Activated T-cell treated with anti-CD3 and anti-CD28 coated beads, Interleukin-2, amount 50 U/mL, for 72 hours (primary cell): ENCODE measurements at regions not wholly inside any gene's neighbourhood (a gene's known extent, or its start where the extent isn't known, plus 50 kb on each side); places are given as distances from the start of the nearest gene placed in this dataset.

Source experiments
- ATAC-seq, 2 donors: fragments of 150-1000 bp; cut with Tn5 transposase; replicated peaks in 1 of 2; 2 replicates each; pipeline ENCODE4 v1.10.0; 2021; ENCODE audit warnings: moderate library complexity in 2 of 2, mild to moderate bottlenecking in 1 of 2
- DNase-seq, 2 donors: peaks; one replicate each; pipeline ENCODE4 v3.0.0; 2021 to 2022; ENCODE audit warnings: mixed read lengths in 1 of 2
- H3K27ac Mint-ChIP-seq: one replicate; pipeline ENCODE4 v1.8.0; 2022; ENCODE audit warnings: mild to moderate bottlenecking, moderate library complexity, mixed read lengths
- H3K27me3 Mint-ChIP-seq: one replicate; pipeline ENCODE4 v1.8.0; 2022; ENCODE audit warnings: low read depth, mixed read lengths
- H3K36me3 Mint-ChIP-seq, 2 donors: one replicate each; pipeline ENCODE4 v1.8.0; 2022; ENCODE audit warnings: mixed read lengths in 2 of 2, mild to moderate bottlenecking in 1 of 2; ENCODE audit not compliant: insufficient read depth in 2 of 2
- H3K4me1 Mint-ChIP-seq: one replicate; pipeline ENCODE4 v1.8.0; 2022; ENCODE audit warnings: low read depth, mixed read lengths
- H3K4me3 Mint-ChIP-seq, 2 donors: one replicate each; pipeline ENCODE4 v1.8.0; 2022; ENCODE audit warnings: mild to moderate bottlenecking in 2 of 2, mixed read lengths in 2 of 2, moderate library complexity in 2 of 2
- H3K9me3 Mint-ChIP-seq, 2 donors: one replicate each; pipeline ENCODE4 v1.8.0; 2022; ENCODE audit warnings: mixed read lengths in 2 of 2

GRCh38 chr15:97504031-97504792 lies 456.3 kb upstream of the ARRDC4 start:
- H3K4me3 Mint-ChIP-seq, result no peak overlapping the region
- no peaks in the 10 kb centered on the region for H3K36me3 Mint-ChIP-seq
- ATAC-seq (no peak), DNase-seq (no peak)
- H3K9me3 Mint-ChIP-seq, result peaks cover 4 to 13% of the 10 kb centered on the region in 2 donors
- H3K4me1 Mint-ChIP-seq, result no peaks in the 10 kb centered on the region
- no peaks in the 10 kb centered on the region for H3K27me3 Mint-ChIP-seq
- no peak overlapping the region for H3K27ac Mint-ChIP-seq

DNA sequence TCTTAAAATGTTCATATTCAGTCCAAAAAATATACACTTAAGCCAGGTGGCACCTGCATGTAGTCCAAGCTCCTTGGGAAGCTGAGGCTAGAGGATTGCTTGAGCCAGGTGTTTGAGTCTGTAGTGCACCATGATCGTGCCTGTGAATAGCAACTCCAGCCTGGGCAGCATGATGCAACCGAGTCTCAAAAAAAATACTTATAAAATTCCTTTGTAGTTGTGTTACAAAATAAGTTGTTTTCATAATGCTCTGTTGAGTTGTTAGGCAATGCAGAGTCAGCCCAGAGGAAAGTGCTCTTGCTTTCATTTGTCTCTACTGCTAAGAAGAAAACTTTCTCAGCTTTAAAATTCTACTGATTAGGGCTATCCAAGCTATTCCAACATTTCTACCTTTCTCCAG lies 442.8 kb upstream of the ARRDC4 start:
- Mint-ChIP-seq H3K27ac (no peak overlapping the region), H3K4me3 (no peak overlapping the region), H3K27me3 (no peaks in the 10 kb centered on the region), H3K9me3 (peaks cover 0 to under 1% of the 10 kb centered on the region in 2 donors), H3K36me3 (no peaks in the 10 kb centered on the region), H3K4me1 (no peaks in the 10 kb centered on the region)
- DNase-seq (no peak), ATAC-seq (no peak)

DNA sequence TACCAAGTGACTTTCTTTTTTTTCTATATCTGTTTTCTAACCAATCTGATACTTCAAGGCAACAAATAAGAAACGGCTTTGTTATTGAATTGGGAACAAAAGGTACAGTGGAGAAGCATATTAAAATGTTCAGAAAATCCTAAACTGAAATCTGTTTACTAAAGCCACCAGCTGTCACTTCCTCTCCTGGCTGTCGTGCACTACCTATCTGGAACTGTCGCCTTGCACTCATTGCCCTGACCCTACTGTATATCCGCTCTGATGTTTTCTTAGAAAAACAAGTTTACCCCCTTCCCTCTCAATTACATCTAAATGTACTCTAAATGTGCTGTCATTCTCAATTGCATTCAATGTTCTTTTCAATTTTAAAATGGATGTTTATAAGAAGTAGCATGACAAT lies 439.8 kb upstream of the ARRDC4 start:
- peaks cover 0 to 2% of the 10 kb centered on the region in 2 donors for H3K9me3 Mint-ChIP-seq
- H3K27ac Mint-ChIP-seq, result no peak overlapping the region
- no peaks in the 10 kb centered on the region for H3K4me1 Mint-ChIP-seq

DNA sequence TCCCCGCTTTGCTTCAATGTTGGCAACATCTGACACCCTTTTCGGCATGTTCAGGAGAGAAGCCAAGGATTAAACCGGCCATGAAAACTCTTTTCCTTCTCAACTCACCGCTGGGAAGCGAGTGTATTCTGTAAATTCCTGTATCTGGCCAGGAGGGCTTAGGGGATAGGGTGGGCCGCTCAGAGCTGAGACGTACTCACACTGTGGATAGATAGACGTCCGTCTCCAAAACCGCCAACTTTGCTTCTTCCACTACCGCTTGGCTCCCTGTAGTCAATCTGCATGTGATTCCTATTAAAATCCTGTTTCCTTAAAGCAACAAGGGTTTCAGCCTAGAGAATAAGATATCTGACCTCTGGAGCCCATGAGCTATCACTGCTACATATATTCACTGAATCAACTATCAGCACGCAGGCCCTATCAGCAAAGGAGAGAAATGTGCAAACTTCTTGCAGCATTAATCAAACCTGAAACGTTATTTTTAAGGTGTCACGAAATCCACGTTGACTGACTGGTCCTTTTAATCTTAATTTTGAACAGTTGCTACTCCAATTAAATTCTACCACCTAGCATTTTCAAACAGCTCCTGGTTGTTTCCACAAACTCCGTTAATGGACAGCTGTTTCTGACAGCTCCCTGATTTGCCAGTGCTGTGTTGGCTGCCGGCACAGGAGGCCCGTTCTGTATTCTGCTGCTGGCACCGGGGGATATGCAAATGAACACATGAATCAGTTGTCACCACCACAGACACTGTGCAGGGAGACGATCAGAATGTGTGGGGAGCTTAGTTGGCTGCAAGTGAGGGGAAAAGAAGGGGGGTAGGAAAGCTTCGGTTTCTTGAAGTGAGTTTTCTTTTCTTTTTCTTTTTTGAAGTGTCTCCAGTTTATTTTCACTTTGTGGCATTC lies 438.9 kb upstream of the ARRDC4 start:
- H3K4me3 Mint-ChIP-seq, result no peak overlapping the region
- H3K36me3 Mint-ChIP-seq, result no peaks in the 10 kb centered on the region
- H3K9me3 Mint-ChIP-seq, result peaks cover 0 to 2% of the 10 kb centered on the region in 2 donors
- no peak for ATAC-seq
- no peak overlapping the region for H3K27ac Mint-ChIP-seq
- H3K27me3 Mint-ChIP-seq, result no peaks in the 10 kb centered on the region
- H3K4me1 Mint-ChIP-seq, result no peaks in the 10 kb centered on the region
- DNase-seq, result no peak

More for the DNA sequence above, 439.8 kb upstream of the ARRDC4 start:
- no peak for ATAC-seq
- Mint-ChIP-seq H3K36me3 (no peaks in the 10 kb centered on the region), H3K4me3 (no peak overlapping the region), H3K27me3 (no peaks in the 10 kb centered on the region)
- no peak for DNase-seq

GRCh38 chr15:97522347-97522746 lies 438.2 kb upstream of the ARRDC4 start:
- Mint-ChIP-seq H3K27ac (no peak overlapping the region), H3K4me3 (no peak overlapping the region), H3K9me3 (peaks cover 2% of the 10 kb centered on the region in 2 donors), H3K4me1 (no peaks in the 10 kb centered on the region), H3K36me3 (no peaks in the 10 kb centered on the region), H3K27me3 (no peaks in the 10 kb centered on the region)
- ATAC-seq, result no peak
- DNase-seq, result no peak

- no peak overlapping the region for H3K27ac Mint-ChIP-seq
- no peaks in the 10 kb centered on the region for H3K36me3 Mint-ChIP-seq
- peaks cover 2% of the 10 kb centered on the region in 2 donors for H3K9me3 Mint-ChIP-seq
- no peak for DNase-seq
- ATAC-seq, result no peak
- no peaks in the 10 kb centered on the region for H3K27me3 Mint-ChIP-seq
- H3K4me1 Mint-ChIP-seq, result no peaks in the 10 kb centered on the region
- H3K4me3 Mint-ChIP-seq, result no peak overlapping the region
Measured at GRCh38 chr15:97525809-97526208, 434.7 kb upstream of the ARRDC4 start.

GRCh38 chr15:97528238-97528637 lies 432.3 kb upstream of the ARRDC4 start:
- no peaks in the 10 kb centered on the region for H3K4me1 Mint-ChIP-seq
- no peak overlapping the region for H3K27ac Mint-ChIP-seq
- no peaks in the 10 kb centered on the region for H3K36me3 Mint-ChIP-seq
- H3K9me3 Mint-ChIP-seq, result peaks cover 2 to 4% of the 10 kb centered on the region in 2 donors
- no peak for DNase-seq
- no peaks in the 10 kb centered on the region for H3K27me3 Mint-ChIP-seq
- no peak overlapping the region for H3K4me3 Mint-ChIP-seq
- no peak for ATAC-seq

DNA sequence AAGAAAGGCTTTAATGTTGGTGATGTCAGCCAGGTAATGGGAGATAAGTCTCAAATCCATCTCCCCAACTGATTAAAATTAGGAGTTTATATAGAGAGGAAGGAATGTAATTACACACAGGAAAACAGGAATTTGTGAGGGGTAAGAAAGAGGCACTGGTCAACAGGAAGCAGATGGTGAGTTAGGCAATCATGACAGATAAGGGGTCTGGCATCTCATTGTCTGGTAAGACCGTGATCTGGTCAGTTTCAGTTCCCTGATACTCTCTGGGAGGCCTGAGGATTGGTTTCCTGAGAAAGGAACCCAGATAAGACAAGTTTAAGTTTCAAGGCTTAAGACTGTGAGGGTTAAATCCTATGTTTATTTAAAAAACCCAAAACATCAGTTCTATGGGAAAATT lies 414.7 kb upstream of the ARRDC4 start:
- Mint-ChIP-seq H3K27ac (no peak overlapping the region), H3K36me3 (peaks cover 0 to 4% of the 10 kb centered on the region in 2 donors), H3K4me1 (no peaks in the 10 kb centered on the region), H3K9me3 (peaks cover 15 to 21% of the 10 kb centered on the region in 2 donors), H3K27me3 (no peaks in the 10 kb centered on the region), H3K4me3 (no peak overlapping the region)
- ATAC-seq (no peak), DNase-seq (no peak)

DNA sequence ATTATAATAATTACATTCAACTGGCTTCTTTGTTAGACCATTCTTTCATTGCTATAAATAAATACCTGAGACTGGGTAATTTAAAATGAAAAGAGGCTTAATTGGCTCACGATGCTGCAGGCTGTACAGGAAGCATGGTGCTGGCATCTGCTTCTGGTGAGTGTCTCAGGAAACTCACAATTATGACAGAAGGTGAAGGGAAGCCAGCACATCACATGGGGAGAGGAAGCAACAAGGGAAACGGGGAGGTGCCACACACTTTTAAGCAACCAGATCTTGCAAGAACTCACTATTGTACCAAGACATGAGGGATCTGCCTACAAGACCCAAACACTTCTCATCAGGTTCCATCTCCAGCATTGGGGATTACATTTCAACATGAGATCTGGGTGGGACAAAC lies 413.1 kb upstream of the ARRDC4 start:
- Mint-ChIP-seq H3K9me3 (peaks cover 16 to 22% of the 10 kb centered on the region in 2 donors), H3K4me3 (no peak overlapping the region), H3K4me1 (no peaks in the 10 kb centered on the region), H3K36me3 (peaks cover 0 to 4% of the 10 kb centered on the region in 2 donors), H3K27ac (no peak overlapping the region), H3K27me3 (no peaks in the 10 kb centered on the region)
- DNase-seq (no peak), ATAC-seq (no peak)

DNA sequence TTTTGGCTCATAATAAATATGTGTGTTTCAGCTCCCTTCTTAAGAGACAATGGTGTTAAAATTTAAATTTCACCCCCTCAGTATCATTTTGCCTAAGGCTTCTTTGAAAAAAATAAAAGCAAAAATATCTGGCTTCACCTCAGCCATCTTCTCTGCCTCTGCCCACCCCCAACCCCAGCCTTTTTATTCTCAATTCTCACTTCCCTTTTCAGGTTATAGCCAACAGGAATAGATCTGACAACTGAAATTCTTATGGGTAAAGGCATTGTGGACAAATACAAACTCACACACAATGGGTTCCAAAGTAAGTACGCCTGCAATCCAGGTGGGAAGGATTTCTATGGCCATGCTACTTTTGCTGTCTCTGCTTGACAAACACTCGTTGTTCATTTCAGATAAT lies 399.0 kb upstream of the ARRDC4 start:
- ATAC-seq, result no peak
- H3K27ac Mint-ChIP-seq, result no peak overlapping the region
- H3K9me3 Mint-ChIP-seq, result peaks cover 0 to 6% of the 10 kb centered on the region in 2 donors
- H3K36me3 Mint-ChIP-seq, result no peaks in the 10 kb centered on the region
- H3K4me1 Mint-ChIP-seq, result no peaks in the 10 kb centered on the region
- no peak overlapping the region for H3K4me3 Mint-ChIP-seq
- DNase-seq, result no peak
- H3K27me3 Mint-ChIP-seq, result no peaks in the 10 kb centered on the region

GRCh38 chr15:97563516-97563915 lies 397.0 kb upstream of the ARRDC4 start:
- no peaks in the 10 kb centered on the region for H3K27me3 Mint-ChIP-seq
- H3K36me3 Mint-ChIP-seq, result no peaks in the 10 kb centered on the region
- ATAC-seq, result no peak
- no peak overlapping the region for H3K27ac Mint-ChIP-seq
- no peak overlapping the region for H3K4me3 Mint-ChIP-seq
- DNase-seq, result no peak
- H3K9me3 Mint-ChIP-seq, result peaks cover 3% of the 10 kb centered on the region in 2 donors
- H3K4me1 Mint-ChIP-seq, result no peaks in the 10 kb centered on the region

- DNase-seq, result no peak
- ATAC-seq, result no peak
- H3K4me3 Mint-ChIP-seq, result no peak overlapping the region
- no peaks in the 10 kb centered on the region for H3K4me1 Mint-ChIP-seq
- H3K27ac Mint-ChIP-seq, result no peak overlapping the region
- H3K36me3 Mint-ChIP-seq, result no peaks in the 10 kb centered on the region
- H3K9me3 Mint-ChIP-seq, result peaks cover 6 to 7% of the 10 kb centered on the region in 2 donors
- H3K27me3 Mint-ChIP-seq, result no peaks in the 10 kb centered on the region
Measured at GRCh38 chr15:97566961-97567360, 393.5 kb upstream of the ARRDC4 start.

DNA sequence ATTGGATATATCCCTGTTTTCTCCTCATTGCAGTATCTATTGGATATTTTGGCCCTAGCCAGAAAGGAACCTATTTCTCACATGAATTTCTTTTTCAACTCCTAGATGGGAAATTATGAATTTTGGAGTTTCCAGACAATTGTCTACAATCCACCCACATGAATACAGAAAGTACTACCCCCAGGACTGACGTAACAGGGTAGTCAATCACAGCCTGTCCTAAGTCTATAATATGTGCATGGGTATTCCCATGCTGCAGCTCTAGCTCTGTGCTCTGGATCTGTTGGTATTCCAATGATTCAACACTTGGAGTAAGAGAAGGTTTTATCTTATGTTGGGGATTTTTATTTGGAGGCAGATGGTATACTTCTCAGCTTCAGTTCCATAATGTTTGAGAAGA lies 393.1 kb upstream of the ARRDC4 start:
- peaks cover 6 to 7% of the 10 kb centered on the region in 2 donors for H3K9me3 Mint-ChIP-seq
- H3K4me3 Mint-ChIP-seq, result no peak overlapping the region
- no peak for ATAC-seq

More for the DNA sequence above, 393.1 kb upstream of the ARRDC4 start:
- H3K27ac Mint-ChIP-seq, result no peak overlapping the region
- H3K27me3 Mint-ChIP-seq, result no peaks in the 10 kb centered on the region
- no peaks in the 10 kb centered on the region for H3K4me1 Mint-ChIP-seq
- H3K36me3 Mint-ChIP-seq, result no peaks in the 10 kb centered on the region
- DNase-seq, result no peak
